Dendritic cell treated with granulocyte-macrophage colony-stimulating factor and Interleukin-4, amounts not matched to agents 40 ng/mL and 50 ng/mL, for 4 days (primary cell): ENCODE measurements at regions not wholly inside any gene's neighbourhood (a gene's known extent, or its start where the extent isn't known, plus 50 kb on each side); places are given as distances from the start of the nearest gene placed in this dataset.

Experiments
- H3K27ac Mint-ChIP-seq: one replicate; pipeline ENCODE4 v1.8.0; 2022; ENCODE audit warnings: mild to moderate bottlenecking, mixed read lengths
- H3K27me3 Mint-ChIP-seq: one replicate; pipeline ENCODE4 v1.8.0; 2022; ENCODE audit warnings: mild to moderate bottlenecking, mixed read lengths
- H3K36me3 Mint-ChIP-seq: one replicate; pipeline ENCODE4 v1.8.0; 2022; ENCODE audit warnings: low read depth, mixed read lengths
- H3K4me1 Mint-ChIP-seq: one replicate; pipeline ENCODE4 v1.8.0; 2022; ENCODE audit warnings: low read depth, mixed read lengths
- H3K4me3 Mint-ChIP-seq: one replicate; pipeline ENCODE4 v1.8.0; 2022; ENCODE audit warnings: mild to moderate bottlenecking, moderate library complexity, mixed read lengths
- H3K9me3 Mint-ChIP-seq: one replicate; pipeline ENCODE4 v1.8.0; 2022; ENCODE audit warnings: mixed read lengths
- intact Hi-C: fragments of 100-400 bp; cut with micrococcal nuclease; formaldehyde crosslinking; loops from one replicate; pipeline ENCODE4 v1.15.0; 2022

DNA sequence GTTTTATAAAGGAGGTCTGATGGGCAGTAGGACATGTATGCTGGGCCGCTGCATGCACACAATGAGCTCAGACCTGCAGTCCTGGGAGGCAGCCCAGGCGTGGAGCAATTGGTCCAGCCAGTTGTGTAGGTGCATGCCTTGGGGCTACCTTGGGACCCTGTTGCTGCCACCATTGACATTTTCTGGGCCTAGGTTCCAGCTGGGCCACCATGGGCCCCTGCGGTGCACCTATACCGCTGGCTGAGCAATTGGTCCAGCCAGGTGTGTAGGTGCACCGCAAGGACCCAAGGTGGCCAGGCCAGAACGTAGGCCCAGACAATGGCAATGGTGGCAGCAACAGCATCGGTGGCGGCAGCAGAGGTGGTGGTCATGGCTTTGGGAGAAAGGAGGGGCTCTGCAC is 143.9 kb downstream of the PXDC1 start:
- peaks cover 7% of the 10 kb centered on the region for H3K9me3 Mint-ChIP-seq
- peaks cover 8% of the 10 kb centered on the region for H3K27me3 Mint-ChIP-seq
- no peaks in the 10 kb centered on the region for H3K4me1 Mint-ChIP-seq
- no peak overlapping the region for H3K4me3 Mint-ChIP-seq
- intact Hi-C loops, result no loop called here
- H3K27ac Mint-ChIP-seq, result no peak overlapping the region
- H3K36me3 Mint-ChIP-seq, result no peaks in the 10 kb centered on the region

DNA sequence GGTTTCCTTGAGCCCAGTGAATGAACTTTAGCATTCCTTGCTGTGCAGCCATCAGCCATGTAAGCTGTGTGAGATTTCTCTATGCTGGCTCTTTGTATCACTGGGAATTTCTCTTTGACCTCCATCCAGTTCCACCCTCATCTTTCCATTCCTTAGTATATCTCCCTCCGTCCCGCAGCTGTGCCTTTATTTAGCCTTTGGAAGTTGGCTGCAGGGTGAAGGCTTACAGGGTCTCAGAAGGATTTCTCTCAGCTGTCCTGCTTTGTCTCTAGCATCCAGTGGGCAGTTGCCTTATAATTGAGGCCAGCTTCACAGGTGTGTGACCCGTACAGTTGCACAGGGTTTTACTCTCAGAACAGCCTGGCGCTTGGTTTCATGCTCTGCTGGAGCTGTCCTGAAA is 144.3 kb downstream of the PXDC1 start:
- Mint-ChIP-seq H3K27ac (no peak overlapping the region), H3K27me3 (peaks cover 10% of the 10 kb centered on the region), H3K4me3 (no peak overlapping the region), H3K36me3 (no peaks in the 10 kb centered on the region), H3K9me3 (peaks cover 12% of the 10 kb centered on the region), H3K4me1 (no peaks in the 10 kb centered on the region)
- intact Hi-C loops, result no loop called here

GRCh38 chr6:3603340-3604130 is 146.7 kb upstream of the SLC22A23 start:
- H3K27me3 Mint-ChIP-seq, result peaks cover 10% of the 10 kb centered on the region
- H3K36me3 Mint-ChIP-seq, result no peaks in the 10 kb centered on the region

GRCh38 chr6:3601570-3601969 is 144.7 kb upstream of the SLC22A23 start:
- Mint-ChIP-seq H3K4me3 (no peak overlapping the region), H3K36me3 (no peaks in the 10 kb centered on the region), H3K27me3 (peaks cover 10% of the 10 kb centered on the region), H3K9me3 (peaks cover 25% of the 10 kb centered on the region), H3K27ac (no peak overlapping the region), H3K4me1 (peaks cover 6% of the 10 kb centered on the region)
- intact Hi-C loops, result no loop called here

More at GRCh38 chr6:3603340-3604130, 146.7 kb upstream of the SLC22A23 start:
- no peak overlapping the region for H3K27ac Mint-ChIP-seq
- H3K4me1 Mint-ChIP-seq, result no peaks in the 10 kb centered on the region
- H3K9me3 Mint-ChIP-seq, result peaks cover 25% of the 10 kb centered on the region
- no peak overlapping the region for H3K4me3 Mint-ChIP-seq
- intact Hi-C loops, result no loop called here

GRCh38 chr6:3597500-3598064 is 140.7 kb upstream of the SLC22A23 start:
- Mint-ChIP-seq H3K9me3 (peaks cover 17% of the 10 kb centered on the region), H3K4me3 (no peak overlapping the region), H3K27me3 (peaks cover 9% of the 10 kb centered on the region), H3K27ac (no peak overlapping the region), H3K4me1 (peaks cover 17% of the 10 kb centered on the region), H3K36me3 (no peaks in the 10 kb centered on the region)
- intact Hi-C loops, result no loop called here

GRCh38 chr6:3596766-3597165 is 139.9 kb upstream of the SLC22A23 start:
- H3K27ac Mint-ChIP-seq, result no peak overlapping the region
- H3K36me3 Mint-ChIP-seq, result no peaks in the 10 kb centered on the region
- no peak overlapping the region for H3K4me3 Mint-ChIP-seq
- H3K9me3 Mint-ChIP-seq, result peaks cover 9% of the 10 kb centered on the region
- peaks cover 23% of the 10 kb centered on the region for H3K4me1 Mint-ChIP-seq
- H3K27me3 Mint-ChIP-seq, result peaks cover 6% of the 10 kb centered on the region
- intact Hi-C loops, result no loop called here

- no peak overlapping the region for H3K4me3 Mint-ChIP-seq
- H3K27me3 Mint-ChIP-seq, result peaks cover 1% of the 10 kb centered on the region
- no peak overlapping the region for H3K27ac Mint-ChIP-seq
- intact Hi-C loops, result no loop called here
- no peaks in the 10 kb centered on the region for H3K36me3 Mint-ChIP-seq
- peaks cover 23% of the 10 kb centered on the region for H3K4me1 Mint-ChIP-seq
- H3K9me3 Mint-ChIP-seq, result no peaks in the 10 kb centered on the region
These were observed 137.4 kb upstream of the SLC22A23 start for GRCh38 chr6:3594201-3594600.

- intact Hi-C loops, result no loop called here
- no peaks in the 10 kb centered on the region for H3K36me3 Mint-ChIP-seq
- H3K4me3 Mint-ChIP-seq, result no peak overlapping the region
- H3K27ac Mint-ChIP-seq, result no peak overlapping the region
- no peaks in the 10 kb centered on the region for H3K9me3 Mint-ChIP-seq
- peaks cover 23% of the 10 kb centered on the region for H3K4me1 Mint-ChIP-seq
- peaks cover 1% of the 10 kb centered on the region for H3K27me3 Mint-ChIP-seq
These were observed 136.3 kb upstream of the SLC22A23 start for GRCh38 chr6:3593161-3593560.

DNA sequence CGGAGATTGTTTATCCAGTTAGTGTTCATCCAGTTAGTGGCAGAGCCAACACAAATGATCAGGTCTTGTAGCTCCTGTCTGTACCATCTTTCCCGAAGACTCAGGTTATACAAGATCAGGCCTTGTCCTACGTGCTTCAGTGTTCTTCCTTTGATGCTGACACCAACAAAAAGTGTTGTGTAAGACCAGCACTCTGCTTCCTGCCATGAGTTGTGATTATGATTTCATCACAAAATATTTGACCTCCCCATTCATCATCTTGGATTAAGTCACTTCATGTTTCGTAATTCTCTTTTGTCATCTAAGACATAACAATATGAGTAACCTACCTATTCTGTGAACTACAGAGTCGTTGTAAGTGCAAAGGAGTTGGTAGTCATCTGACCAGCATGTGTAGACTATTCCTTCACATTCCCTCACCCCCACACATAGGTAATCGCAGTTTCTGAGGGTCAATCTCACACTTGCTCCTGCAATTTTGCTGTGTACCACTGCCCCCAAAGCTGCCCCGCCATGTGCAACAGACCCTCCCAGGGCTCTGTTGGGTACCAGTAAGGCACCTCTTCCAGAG is 135.6 kb upstream of the SLC22A23 start:
- Mint-ChIP-seq H3K4me1 (peaks cover 23% of the 10 kb centered on the region), H3K27me3 (peaks cover 1% of the 10 kb centered on the region), H3K36me3 (no peaks in the 10 kb centered on the region), H3K27ac (no peak overlapping the region), H3K9me3 (peaks cover 7% of the 10 kb centered on the region), H3K4me3 (no peak overlapping the region)
- intact Hi-C loops, result no loop called here

DNA sequence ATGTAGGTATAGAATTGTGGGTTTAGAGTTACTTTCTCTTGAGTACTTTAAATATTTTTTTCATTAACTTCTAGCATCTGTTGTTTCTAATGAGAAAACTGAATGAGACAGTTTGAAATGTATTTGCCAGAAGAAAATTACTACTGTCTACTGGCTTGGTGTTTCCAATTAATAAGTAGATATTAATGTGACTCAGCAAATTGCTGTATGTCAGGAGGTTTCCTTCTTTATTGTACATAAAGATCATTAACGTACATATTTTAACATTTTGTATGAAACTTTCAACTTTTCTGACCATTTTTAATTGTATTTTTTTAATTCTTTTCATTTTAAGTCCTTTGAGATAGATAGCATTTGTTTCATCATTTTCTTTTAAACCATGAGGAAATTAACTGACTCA is 135.1 kb upstream of the SLC22A23 start:
- peaks cover 1% of the 10 kb centered on the region for H3K27me3 Mint-ChIP-seq
- no peak overlapping the region for H3K4me3 Mint-ChIP-seq
- intact Hi-C loops, result no loop called here
- H3K36me3 Mint-ChIP-seq, result no peaks in the 10 kb centered on the region
- peaks cover 21% of the 10 kb centered on the region for H3K4me1 Mint-ChIP-seq
- H3K9me3 Mint-ChIP-seq, result peaks cover 12% of the 10 kb centered on the region
- H3K27ac Mint-ChIP-seq, result no peak overlapping the region

DNA sequence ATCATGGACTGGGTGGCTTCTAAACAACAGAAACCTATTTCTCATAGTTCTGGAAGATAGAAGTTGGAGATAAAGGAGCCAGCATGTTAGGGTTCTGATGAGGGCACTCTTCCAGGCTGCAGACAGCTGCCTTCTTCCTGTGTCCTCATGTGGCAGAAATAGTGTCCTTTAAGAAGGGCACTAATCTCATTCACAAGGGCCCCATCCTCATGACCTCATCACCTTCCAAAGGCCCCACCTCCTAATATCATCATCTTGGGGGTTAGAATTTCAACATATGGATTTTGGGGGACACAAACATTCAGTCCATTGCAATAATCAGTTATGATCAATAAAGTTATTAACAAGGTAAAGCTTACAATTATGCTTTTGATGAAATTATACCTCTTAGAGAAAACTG is 130.8 kb upstream of the SLC22A23 start:
- peaks cover 13% of the 10 kb centered on the region for H3K9me3 Mint-ChIP-seq
- H3K4me3 Mint-ChIP-seq, result no peak overlapping the region
- H3K36me3 Mint-ChIP-seq, result no peaks in the 10 kb centered on the region
- H3K27ac Mint-ChIP-seq, result no peak overlapping the region
- peaks cover 25% of the 10 kb centered on the region for H3K4me1 Mint-ChIP-seq
- intact Hi-C loops, result no loop called here
- H3K27me3 Mint-ChIP-seq, result peaks cover 3% of the 10 kb centered on the region

DNA sequence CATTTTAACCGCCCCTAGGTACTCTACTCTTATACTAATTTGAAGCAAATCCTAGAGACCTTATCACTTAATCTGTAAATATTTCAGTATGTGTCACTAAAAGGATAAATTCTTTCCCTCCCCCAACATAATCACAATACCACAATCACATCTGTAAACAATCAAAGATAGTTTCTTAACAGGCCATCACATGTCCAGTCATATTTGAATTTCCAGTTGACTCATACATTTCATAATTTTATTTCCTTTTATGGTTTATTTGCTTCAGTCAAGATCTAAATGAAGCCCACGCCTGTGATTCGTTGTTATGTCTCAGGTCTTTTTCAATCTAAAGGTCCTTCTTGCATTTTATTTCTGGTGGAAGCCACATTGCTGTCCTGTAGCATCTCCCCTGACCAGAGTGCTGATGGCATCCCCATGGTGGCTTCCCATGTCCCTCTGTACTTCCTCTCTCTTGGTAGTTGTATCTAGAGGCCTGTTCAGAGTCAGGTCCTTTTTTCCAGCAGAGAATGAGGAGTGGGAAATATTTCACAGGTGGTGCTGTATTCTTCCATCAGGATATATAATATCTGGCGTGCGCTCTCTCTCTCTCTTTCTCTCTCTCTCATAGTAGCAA is 128.6 kb upstream of the SLC22A23 start:
- no peak overlapping the region for H3K4me3 Mint-ChIP-seq
- H3K36me3 Mint-ChIP-seq, result no peaks in the 10 kb centered on the region
- peaks cover 19% of the 10 kb centered on the region for H3K4me1 Mint-ChIP-seq
- H3K27me3 Mint-ChIP-seq, result peaks cover 4% of the 10 kb centered on the region
- intact Hi-C loops, result no loop called here
- peaks cover 13% of the 10 kb centered on the region for H3K9me3 Mint-ChIP-seq
- no peak overlapping the region for H3K27ac Mint-ChIP-seq

DNA sequence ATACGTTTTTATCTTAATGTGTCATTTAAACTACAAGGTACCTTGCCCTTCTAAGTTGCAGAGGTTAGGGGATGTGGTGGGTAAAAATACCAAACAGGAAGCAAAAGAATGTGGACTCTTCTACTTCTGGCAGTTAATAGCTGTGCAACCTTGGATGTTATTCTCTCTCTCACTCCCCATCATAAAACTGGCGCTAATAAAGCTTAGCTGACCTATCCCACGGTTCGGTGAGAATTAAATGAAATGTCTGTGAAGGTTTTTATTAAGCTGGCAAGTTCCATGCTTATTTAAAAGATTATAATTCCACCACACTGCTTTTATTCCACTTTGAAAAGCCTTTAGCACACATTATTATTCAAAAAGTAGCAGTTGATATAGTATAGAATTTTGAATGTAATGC is 127.8 kb upstream of the SLC22A23 start:
- H3K27me3 Mint-ChIP-seq, result peaks cover 3% of the 10 kb centered on the region
- H3K36me3 Mint-ChIP-seq, result no peaks in the 10 kb centered on the region
- H3K4me3 Mint-ChIP-seq, result no peak overlapping the region
- no peak overlapping the region for H3K27ac Mint-ChIP-seq
- peaks cover 13% of the 10 kb centered on the region for H3K9me3 Mint-ChIP-seq
- intact Hi-C loops, result no loop called here
- H3K4me1 Mint-ChIP-seq, result peaks cover 19% of the 10 kb centered on the region

DNA sequence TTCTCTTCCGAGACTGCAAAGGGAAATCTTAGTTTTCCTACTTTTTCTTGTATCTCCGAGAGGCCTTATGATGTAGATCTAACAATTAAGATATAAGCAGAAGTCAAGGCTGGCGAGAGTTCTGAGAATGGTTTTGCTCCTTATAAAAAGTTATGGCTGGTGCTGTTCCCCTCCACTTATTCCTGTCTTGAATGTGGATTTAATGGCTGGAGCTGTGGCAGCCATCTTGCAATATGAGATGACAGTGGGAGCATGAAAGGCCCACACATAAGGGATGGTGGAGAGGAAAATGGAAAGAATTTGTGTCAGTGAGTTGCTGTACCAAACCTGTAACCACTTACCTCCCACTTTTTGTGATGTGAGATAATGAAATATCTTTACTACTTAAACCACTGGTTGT is 124.6 kb upstream of the SLC22A23 start:
- H3K4me1 Mint-ChIP-seq, result peaks cover 19% of the 10 kb centered on the region
- intact Hi-C loops, result no loop called here
- no peaks in the 10 kb centered on the region for H3K36me3 Mint-ChIP-seq
- no peak overlapping the region for H3K27ac Mint-ChIP-seq
- peaks cover 3% of the 10 kb centered on the region for H3K27me3 Mint-ChIP-seq
- H3K4me3 Mint-ChIP-seq, result no peak overlapping the region
- H3K9me3 Mint-ChIP-seq, result no peaks in the 10 kb centered on the region
